ENCODE measurements at regions not wholly inside any gene's neighbourhood (a gene's known extent, or its start where the extent isn't known, plus 50 kb on each side); places are given as distances from the start of the nearest gene placed in this dataset.

- TF ChIP-seq, protein P1, sequence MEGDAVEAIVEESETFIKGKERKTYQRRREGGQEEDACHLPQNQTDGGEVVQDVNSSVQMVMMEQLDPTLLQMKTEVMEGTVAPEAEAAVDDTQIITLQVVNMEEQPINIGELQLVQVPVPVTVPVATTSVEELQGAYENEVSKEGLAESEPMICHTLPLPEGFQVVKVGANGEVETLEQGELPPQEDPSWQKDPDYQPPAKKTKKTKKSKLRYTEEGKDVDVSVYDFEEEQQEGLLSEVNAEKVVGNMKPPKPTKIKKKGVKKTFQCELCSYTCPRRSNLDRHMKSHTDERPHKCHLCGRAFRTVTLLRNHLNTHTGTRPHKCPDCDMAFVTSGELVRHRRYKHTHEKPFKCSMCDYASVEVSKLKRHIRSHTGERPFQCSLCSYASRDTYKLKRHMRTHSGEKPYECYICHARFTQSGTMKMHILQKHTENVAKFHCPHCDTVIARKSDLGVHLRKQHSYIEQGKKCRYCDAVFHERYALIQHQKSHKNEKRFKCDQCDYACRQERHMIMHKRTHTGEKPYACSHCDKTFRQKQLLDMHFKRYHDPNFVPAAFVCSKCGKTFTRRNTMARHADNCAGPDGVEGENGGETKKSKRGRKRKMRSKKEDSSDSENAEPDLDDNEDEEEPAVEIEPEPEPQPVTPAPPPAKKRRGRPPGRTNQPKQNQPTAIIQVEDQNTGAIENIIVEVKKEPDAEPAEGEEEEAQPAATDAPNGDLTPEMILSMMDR (IDR thresholded peaks at IDR 0.05), result peak in 3 of 6 experiments; percentile 39 to 46 (median 43)
- TF ChIP-seq POLR2A (IDR thresholded peaks at IDR 0.05), result no peak
Observed at GRCh38 chr2:38465789-38466127, 88.7 kb upstream of the ATL2 start.

Measured in thyroid gland (tissue), 4 donors.